ENCODE measurements at regions not wholly inside any gene's neighbourhood (a gene's known extent, or its start where the extent isn't known, plus 50 kb on each side); places are given as distances from the start of the nearest gene placed in this dataset.

DNA sequence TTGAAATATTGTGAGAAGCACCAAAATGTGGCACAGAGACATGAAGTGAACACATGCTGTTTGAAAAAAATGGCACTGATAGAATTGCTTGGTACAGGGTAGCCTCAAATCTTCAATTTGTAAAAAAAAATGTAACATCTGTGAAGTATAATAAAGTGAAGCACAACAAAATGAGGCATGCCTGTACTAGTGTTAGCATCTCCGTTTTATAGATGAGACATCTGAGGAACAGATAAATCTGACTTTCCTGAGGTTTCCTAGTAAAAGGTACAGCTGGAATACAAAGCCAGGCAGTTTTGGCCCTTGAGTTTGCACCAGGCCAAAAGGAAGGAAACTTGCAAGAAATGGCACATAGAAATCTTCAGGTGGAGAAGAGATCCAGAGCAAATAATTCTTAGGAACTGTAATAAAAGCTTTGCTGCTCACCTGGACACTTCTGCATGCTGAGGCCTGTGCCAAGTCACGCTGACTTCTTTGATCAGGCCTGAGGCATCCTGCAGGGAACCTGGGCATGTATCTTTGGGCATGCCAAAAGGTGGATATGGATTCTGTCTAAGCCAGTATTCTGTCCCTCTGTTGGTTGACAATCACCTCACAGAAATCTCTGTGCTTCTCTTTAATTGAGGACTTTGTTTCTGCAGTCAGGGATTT, 251.5 kb upstream of the PLPP4 start:
- CTCF ChIA-PET, result no interaction called here
- Mint-ChIP-seq H3K4me1 (no peaks in the 10 kb centered on the region), H3K27ac (no peak overlapping the region), H3K4me3 (no peak overlapping the region), H3K9me3 (no peaks in the 10 kb centered on the region), H3K27me3 (ENCODE audit: low read depth) (no peaks in the 10 kb centered on the region), H3K36me3 (no peaks in the 10 kb centered on the region)
- TF ChIP-seq ESRRA (CRISPR knock-in tag; IDR thresholded peaks at IDR 0.05; ENCODE audit: borderline replicate concordance) (no peak), PRRX2 (CRISPR knock-in tag; IDR thresholded peaks at IDR 0.05) (no peak), HMGA2 (CRISPR knock-in tag; IDR thresholded peaks at IDR 0.05) (no peak), ZNF219 (CRISPR knock-in tag; IDR thresholded peaks at IDR 0.05; ENCODE audit: borderline replicate concordance) (no peak), GABPB1 (CRISPR knock-in tag; IDR thresholded peaks at IDR 0.05) (no peak), ZBTB43 (CRISPR knock-in tag; IDR thresholded peaks at IDR 0.05) (no peak), MYBL2 (CRISPR knock-in tag; IDR thresholded peaks at IDR 0.05) (no peak)
- TF ChIP-seq, protein P1, sequence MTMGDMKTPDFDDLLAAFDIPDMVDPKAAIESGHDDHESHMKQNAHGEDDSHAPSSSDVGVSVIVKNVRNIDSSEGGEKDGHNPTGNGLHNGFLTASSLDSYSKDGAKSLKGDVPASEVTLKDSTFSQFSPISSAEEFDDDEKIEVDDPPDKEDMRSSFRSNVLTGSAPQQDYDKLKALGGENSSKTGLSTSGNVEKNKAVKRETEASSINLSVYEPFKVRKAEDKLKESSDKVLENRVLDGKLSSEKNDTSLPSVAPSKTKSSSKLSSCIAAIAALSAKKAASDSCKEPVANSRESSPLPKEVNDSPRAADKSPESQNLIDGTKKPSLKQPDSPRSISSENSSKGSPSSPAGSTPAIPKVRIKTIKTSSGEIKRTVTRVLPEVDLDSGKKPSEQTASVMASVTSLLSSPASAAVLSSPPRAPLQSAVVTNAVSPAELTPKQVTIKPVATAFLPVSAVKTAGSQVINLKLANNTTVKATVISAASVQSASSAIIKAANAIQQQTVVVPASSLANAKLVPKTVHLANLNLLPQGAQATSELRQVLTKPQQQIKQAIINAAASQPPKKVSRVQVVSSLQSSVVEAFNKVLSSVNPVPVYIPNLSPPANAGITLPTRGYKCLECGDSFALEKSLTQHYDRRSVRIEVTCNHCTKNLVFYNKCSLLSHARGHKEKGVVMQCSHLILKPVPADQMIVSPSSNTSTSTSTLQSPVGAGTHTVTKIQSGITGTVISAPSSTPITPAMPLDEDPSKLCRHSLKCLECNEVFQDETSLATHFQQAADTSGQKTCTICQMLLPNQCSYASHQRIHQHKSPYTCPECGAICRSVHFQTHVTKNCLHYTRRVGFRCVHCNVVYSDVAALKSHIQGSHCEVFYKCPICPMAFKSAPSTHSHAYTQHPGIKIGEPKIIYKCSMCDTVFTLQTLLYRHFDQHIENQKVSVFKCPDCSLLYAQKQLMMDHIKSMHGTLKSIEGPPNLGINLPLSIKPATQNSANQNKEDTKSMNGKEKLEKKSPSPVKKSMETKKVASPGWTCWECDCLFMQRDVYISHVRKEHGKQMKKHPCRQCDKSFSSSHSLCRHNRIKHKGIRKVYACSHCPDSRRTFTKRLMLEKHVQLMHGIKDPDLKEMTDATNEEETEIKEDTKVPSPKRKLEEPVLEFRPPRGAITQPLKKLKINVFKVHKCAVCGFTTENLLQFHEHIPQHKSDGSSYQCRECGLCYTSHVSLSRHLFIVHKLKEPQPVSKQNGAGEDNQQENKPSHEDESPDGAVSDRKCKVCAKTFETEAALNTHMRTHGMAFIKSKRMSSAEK (CRISPR knock-in tag; IDR thresholded peaks at IDR 0.05; ENCODE audit: borderline replicate concordance), result no peak
- TF ChIP-seq, protein P2, sequence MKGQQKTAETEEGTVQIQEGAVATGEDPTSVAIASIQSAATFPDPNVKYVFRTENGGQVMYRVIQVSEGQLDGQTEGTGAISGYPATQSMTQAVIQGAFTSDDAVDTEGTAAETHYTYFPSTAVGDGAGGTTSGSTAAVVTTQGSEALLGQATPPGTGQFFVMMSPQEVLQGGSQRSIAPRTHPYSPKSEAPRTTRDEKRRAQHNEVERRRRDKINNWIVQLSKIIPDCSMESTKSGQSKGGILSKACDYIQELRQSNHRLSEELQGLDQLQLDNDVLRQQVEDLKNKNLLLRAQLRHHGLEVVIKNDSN (CRISPR knock-in tag; IDR thresholded peaks at IDR 0.05), result no peak
- TF ChIP-seq, protein P3, sequence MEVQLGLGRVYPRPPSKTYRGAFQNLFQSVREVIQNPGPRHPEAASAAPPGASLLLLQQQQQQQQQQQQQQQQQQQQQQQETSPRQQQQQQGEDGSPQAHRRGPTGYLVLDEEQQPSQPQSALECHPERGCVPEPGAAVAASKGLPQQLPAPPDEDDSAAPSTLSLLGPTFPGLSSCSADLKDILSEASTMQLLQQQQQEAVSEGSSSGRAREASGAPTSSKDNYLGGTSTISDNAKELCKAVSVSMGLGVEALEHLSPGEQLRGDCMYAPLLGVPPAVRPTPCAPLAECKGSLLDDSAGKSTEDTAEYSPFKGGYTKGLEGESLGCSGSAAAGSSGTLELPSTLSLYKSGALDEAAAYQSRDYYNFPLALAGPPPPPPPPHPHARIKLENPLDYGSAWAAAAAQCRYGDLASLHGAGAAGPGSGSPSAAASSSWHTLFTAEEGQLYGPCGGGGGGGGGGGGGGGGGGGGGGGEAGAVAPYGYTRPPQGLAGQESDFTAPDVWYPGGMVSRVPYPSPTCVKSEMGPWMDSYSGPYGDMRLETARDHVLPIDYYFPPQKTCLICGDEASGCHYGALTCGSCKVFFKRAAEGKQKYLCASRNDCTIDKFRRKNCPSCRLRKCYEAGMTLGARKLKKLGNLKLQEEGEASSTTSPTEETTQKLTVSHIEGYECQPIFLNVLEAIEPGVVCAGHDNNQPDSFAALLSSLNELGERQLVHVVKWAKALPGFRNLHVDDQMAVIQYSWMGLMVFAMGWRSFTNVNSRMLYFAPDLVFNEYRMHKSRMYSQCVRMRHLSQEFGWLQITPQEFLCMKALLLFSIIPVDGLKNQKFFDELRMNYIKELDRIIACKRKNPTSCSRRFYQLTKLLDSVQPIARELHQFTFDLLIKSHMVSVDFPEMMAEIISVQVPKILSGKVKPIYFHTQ (CRISPR knock-in tag; IDR thresholded peaks at IDR 0.05), result no peak
- DNase-seq (ENCODE audit: low spot score) (no peak), ATAC-seq (no peak)
- POLR2A ChIA-PET, result no interaction called here

DNA sequence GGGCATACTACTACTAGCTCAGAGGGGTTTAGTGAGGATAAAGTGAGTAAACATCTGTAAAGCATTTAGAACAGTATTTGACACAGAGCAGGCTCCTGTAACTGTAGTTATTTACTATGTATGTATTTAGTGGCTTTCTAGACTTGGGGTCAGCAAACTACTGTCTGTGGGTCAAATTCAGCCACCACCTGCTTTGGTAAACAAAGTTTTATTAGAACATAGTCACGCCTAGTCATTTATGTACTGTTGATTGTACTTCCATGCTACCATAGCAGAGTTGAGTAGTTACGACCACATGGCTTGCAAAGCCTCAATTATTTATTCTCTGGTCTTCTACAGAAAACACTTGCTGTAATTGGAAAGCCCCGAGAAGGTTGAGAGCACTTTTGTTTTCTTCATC, 248.5 kb upstream of the PLPP4 start:
- Mint-ChIP-seq H3K4me3 (no peak overlapping the region), H3K27ac (no peak overlapping the region), H3K9me3 (peaks cover 8% of the 10 kb centered on the region), H3K36me3 (no peaks in the 10 kb centered on the region), H3K4me1 (no peaks in the 10 kb centered on the region), H3K27me3 (ENCODE audit: low read depth) (no peaks in the 10 kb centered on the region)
- DNase-seq (ENCODE audit: low spot score), result no peak
- CTCF ChIA-PET, result no interaction called here
- ATAC-seq, result no peak
- POLR2A ChIA-PET, result no interaction called here
- no peak for TF ChIP-seq FOXP1 (CRISPR knock-in tag; IDR thresholded peaks at IDR 0.05; ENCODE audit: borderline replicate concordance)
- TF ChIP-seq SOX15 (CRISPR knock-in tag; IDR thresholded peaks at IDR 0.05), result no peak
- no peak for TF ChIP-seq USF2 (CRISPR knock-in tag; IDR thresholded peaks at IDR 0.05)
- no peak for TF ChIP-seq SMAD3 (CRISPR knock-in tag; IDR thresholded peaks at IDR 0.05; ENCODE audit: borderline replicate concordance)
- TF ChIP-seq PRRX2 (CRISPR knock-in tag; IDR thresholded peaks at IDR 0.05), result no peak
- TF ChIP-seq MAX (CRISPR knock-in tag; IDR thresholded peaks at IDR 0.05), result no peak
- no peak for TF ChIP-seq E2F5 (CRISPR knock-in tag; IDR thresholded peaks at IDR 0.05)
- no peak for TF ChIP-seq FOXP4 (CRISPR knock-in tag; IDR thresholded peaks at IDR 0.05)
- no peak for TF ChIP-seq ESRRA (CRISPR knock-in tag; IDR thresholded peaks at IDR 0.05; ENCODE audit: borderline replicate concordance)
- no peak for TF ChIP-seq FOXJ3 (CRISPR knock-in tag; IDR thresholded peaks at IDR 0.05; ENCODE audit: borderline replicate concordance)
- TF ChIP-seq, protein P4, sequence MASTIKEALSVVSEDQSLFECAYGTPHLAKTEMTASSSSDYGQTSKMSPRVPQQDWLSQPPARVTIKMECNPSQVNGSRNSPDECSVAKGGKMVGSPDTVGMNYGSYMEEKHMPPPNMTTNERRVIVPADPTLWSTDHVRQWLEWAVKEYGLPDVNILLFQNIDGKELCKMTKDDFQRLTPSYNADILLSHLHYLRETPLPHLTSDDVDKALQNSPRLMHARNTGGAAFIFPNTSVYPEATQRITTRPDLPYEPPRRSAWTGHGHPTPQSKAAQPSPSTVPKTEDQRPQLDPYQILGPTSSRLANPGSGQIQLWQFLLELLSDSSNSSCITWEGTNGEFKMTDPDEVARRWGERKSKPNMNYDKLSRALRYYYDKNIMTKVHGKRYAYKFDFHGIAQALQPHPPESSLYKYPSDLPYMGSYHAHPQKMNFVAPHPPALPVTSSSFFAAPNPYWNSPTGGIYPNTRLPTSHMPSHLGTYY (CRISPR knock-in tag; IDR thresholded peaks at IDR 0.05), result no peak
- TF ChIP-seq RORB (CRISPR knock-in tag; IDR thresholded peaks at IDR 0.05), result no peak
